RWPE2 (cell line): ENCODE measurements at regions not wholly inside any gene's neighbourhood (a gene's known extent, or its start where the extent isn't known, plus 50 kb on each side); places are given as distances from the start of the nearest gene placed in this dataset.

Experiments used
- ATAC-seq: fragments of 200-7000 bp; cut with Tn5 transposase; 3 replicates; pipeline ENCODE4 v1.9.1; 2021; ENCODE audit warnings: low read depth
- DNase-seq: peaks from one replicate; pipeline ENCODE4 v3.0.0-alpha.2; 2020; ENCODE audit warnings: low spot score
- H3K27ac ChIP-seq: fragments of 450-650 bp; 2 replicates; pipeline ENCODE4 v1.5.1; 2017; ENCODE audit warnings: mild to moderate bottlenecking; ENCODE audit not compliant: poor library complexity, severe bottlenecking
- H3K27me3 ChIP-seq: fragments of 250-450 bp; sonication (Bioruptor Pico); 2 replicates; pipeline ENCODE4 v1.5.1; 2021; ENCODE audit warnings: mild to moderate bottlenecking, moderate library complexity; ENCODE audit not compliant: insufficient read depth, poor library complexity, severe bottlenecking
- H3K36me3 ChIP-seq: fragments of 250-450 bp; sonication (Bioruptor Pico); 2 replicates; pipeline ENCODE4 v1.5.1; 2020; ENCODE audit warnings: low read depth, mild to moderate bottlenecking, moderate library complexity
- H3K4me1 ChIP-seq: fragments of 250-450 bp; sonication (Bioruptor Pico); 2 replicates; pipeline ENCODE4 v1.5.1; 2021; ENCODE audit warnings: mild to moderate bottlenecking, moderate library complexity; ENCODE audit not compliant: insufficient read depth, poor library complexity, severe bottlenecking
- H3K4me3 ChIP-seq: fragments of 250-450 bp; sonication (Bioruptor Pico); 2 replicates; pipeline ENCODE4 v1.5.1; 2021; ENCODE audit warnings: mild to moderate bottlenecking, moderate library complexity; ENCODE audit not compliant: severe bottlenecking
- H3K9me3 ChIP-seq: fragments of 250-450 bp; sonication (Bioruptor Pico); 2 replicates; pipeline ENCODE4 v1.5.1; 2021; ENCODE audit warnings: mild to moderate bottlenecking, moderate library complexity; ENCODE audit not compliant: severe bottlenecking
- CTCF ChIP-seq: fragments of 450-650 bp; IDR thresholded peaks from one replicate; pipeline ENCODE4 v1.5.1; 2017; ENCODE audit warnings: mild to moderate bottlenecking, moderate library complexity; ENCODE audit not compliant: poor library complexity, severe bottlenecking

DNA sequence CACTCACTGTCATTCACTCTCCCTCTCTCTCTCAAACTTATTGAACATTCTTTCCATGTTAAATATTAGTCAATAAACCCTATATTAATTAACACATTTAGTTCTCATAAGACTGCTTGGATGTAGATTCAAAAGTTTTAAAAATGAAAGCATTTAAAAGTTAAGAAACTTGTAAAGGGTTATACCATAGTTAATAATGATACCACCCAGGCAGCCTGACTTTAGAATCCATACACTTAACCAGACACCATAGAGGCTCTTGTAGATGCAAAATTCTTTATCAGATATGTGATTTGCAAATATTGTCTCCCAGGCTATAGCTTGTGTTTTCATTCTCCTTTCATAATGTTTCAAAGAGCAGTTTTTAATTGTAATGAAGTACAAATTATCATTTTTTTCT is 335.8 kb upstream of the ACTBL2 start:
- TF ChIP-seq CTCF, result no peak

GRCh38 chr5:57817924-57818323 is 335.3 kb upstream of the ACTBL2 start:
- peaks cover 18% of the 10 kb centered on the region for H3K4me1 ChIP-seq
- H3K27ac ChIP-seq, result peak overlapping the region; percentile 87
- H3K36me3 ChIP-seq, result no peaks in the 10 kb centered on the region
- no peak overlapping the region for H3K4me3 ChIP-seq
- ATAC-seq (no peak), DNase-seq (no peak)
- no peak for TF ChIP-seq CTCF
- no peaks in the 10 kb centered on the region for H3K27me3 ChIP-seq
- peaks cover 7% of the 10 kb centered on the region for H3K9me3 ChIP-seq

More for the DNA sequence above, 335.8 kb upstream of the ACTBL2 start:
- H3K27ac ChIP-seq, result peak overlapping the region; percentile 87
- H3K36me3 ChIP-seq, result no peaks in the 10 kb centered on the region
- H3K9me3 ChIP-seq, result peaks cover 7% of the 10 kb centered on the region
- ATAC-seq (no peak), DNase-seq (no peak)
- peaks cover 20% of the 10 kb centered on the region for H3K4me1 ChIP-seq
- no peaks in the 10 kb centered on the region for H3K27me3 ChIP-seq
- no peak overlapping the region for H3K4me3 ChIP-seq

DNA sequence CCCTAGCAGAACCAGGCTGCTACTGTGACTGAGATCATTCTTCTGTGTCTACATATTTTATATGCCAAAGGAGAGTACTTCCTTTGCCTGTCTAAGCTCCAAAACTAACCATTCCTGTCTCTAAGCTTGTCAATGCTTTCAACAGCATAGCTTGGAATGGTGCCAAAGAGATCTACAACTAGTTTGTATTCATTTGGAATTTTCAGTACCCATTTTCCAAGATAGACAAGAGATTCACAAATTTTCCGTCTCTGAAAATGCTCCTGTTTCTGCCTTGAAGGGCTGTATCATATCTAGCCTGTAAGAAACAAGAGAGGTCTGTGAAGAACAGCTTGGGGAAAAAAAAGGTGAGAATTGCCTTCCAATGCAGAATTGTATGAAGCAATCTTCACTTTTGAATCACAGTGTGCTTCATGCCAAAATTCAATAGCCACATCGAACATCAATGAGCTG is 334.4 kb upstream of the ACTBL2 start:
- peak overlapping the region; percentile 87 for H3K27ac ChIP-seq

GRCh38 chr5:57816108-57816507 is 333.5 kb upstream of the ACTBL2 start:
- Histone ChIP-seq H3K4me3 (no peak overlapping the region), H3K4me1 (peaks cover 18% of the 10 kb centered on the region), H3K9me3 (peaks cover 7% of the 10 kb centered on the region), H3K36me3 (no peaks in the 10 kb centered on the region), H3K27me3 (no peaks in the 10 kb centered on the region), H3K27ac (peak overlapping the region; percentile 87)
- ATAC-seq, result peak; percentile 96
- peak; percentile 61 for DNase-seq
- peak; percentile 20 for TF ChIP-seq CTCF

More for the DNA sequence above, 334.4 kb upstream of the ACTBL2 start:
- Histone ChIP-seq H3K27me3 (no peaks in the 10 kb centered on the region), H3K36me3 (no peaks in the 10 kb centered on the region), H3K4me1 (peaks cover 18% of the 10 kb centered on the region), H3K4me3 (no peak overlapping the region), H3K9me3 (peaks cover 7% of the 10 kb centered on the region)
- 0 out of 3 replicates have a peak, but pooled peaks have one; percentile 26 for ATAC-seq
- TF ChIP-seq CTCF, result no peak
- no peak for DNase-seq

- TF ChIP-seq CTCF, result no peak
- H3K27ac ChIP-seq, result no peak overlapping the region
- H3K4me3 ChIP-seq, result no peak overlapping the region
- no peaks in the 10 kb centered on the region for H3K36me3 ChIP-seq
- H3K27me3 ChIP-seq, result no peaks in the 10 kb centered on the region
- ATAC-seq, result no peak
- no peaks in the 10 kb centered on the region for H3K9me3 ChIP-seq
- no peaks in the 10 kb centered on the region for H3K4me1 ChIP-seq
- no peak for DNase-seq
Measured at GRCh38 chr5:57805732-57806131, 323.1 kb upstream of the ACTBL2 start.
